ENCODE measurements at regions not wholly inside any gene's neighbourhood (a gene's known extent, or its start where the extent isn't known, plus 50 kb on each side); places are given as distances from the start of the nearest gene placed in this dataset.

GRCh38 chr22:34015642-34016041, 95.4 kb upstream of the LARGE1 start:
- ChIA-PET POLR2A (no interaction called here), CTCF (no interaction called here)
- no peaks in the 10 kb centered on the region for H3K79me2 ChIP-seq (ENCODE audit: control insufficient read depth, insufficient read depth, low read length)
- no CpG with 5 or more reads among the region's 3 CpGs for WGBS (ENCODE audit: insufficient coverage)
- Mint-ChIP-seq H3K27me3 (peaks cover 18% of the 10 kb centered on the region), H3K27ac (no peak overlapping the region), H3K4me1 (no peaks in the 10 kb centered on the region), H3K9me3 (ENCODE audit: insufficient read depth) (peaks cover 5% of the 10 kb centered on the region), H3K4me3 (no peak overlapping the region)
- peaks cover 0 to 2% (median 0%) of the 10 kb centered on the region in 4 experiments for H3K27me3 ChIP-seq (replicated peaks in 1 of 4; ENCODE audit: control extremely low read depth in 1 of 4, control insufficient read depth in 3 of 4, insufficient read depth in 4 of 4, low read length in 3 of 4)
- H3K9ac ChIP-seq (ENCODE audit: low read length), result no peak overlapping the region
- H4K20me1 ChIP-seq (ENCODE audit: control insufficient read depth, insufficient read depth, low read length, poor library complexity, severe bottlenecking), result no peaks in the 10 kb centered on the region
- H2AFZ ChIP-seq (ENCODE audit: insufficient read depth, low read depth, low read length, poor library complexity, severe bottlenecking), result no peak overlapping the region
- DNase-seq (no peak), ATAC-seq (ENCODE audit: low read depth) (no peak)
- H3K9me3 ChIP-seq (ENCODE audit: control extremely low read depth in 1 of 3, control insufficient read depth in 2 of 3, insufficient read depth in 1 of 3, low read length in 2 of 3), result peaks cover 2 to 13% (median 5%) of the 10 kb centered on the region in 3 donors
- no peaks in the 10 kb centered on the region for H3K36me3 ChIP-seq (replicated peaks in 1 of 2; ENCODE audit: control extremely low read depth in 1 of 2, control insufficient read depth in 1 of 2, extremely low read depth in 1 of 2, insufficient read depth in 2 of 2, low read length in 1 of 2)
- no peak overlapping the region for H3K27ac ChIP-seq (ENCODE audit: low read length in 2 of 2)
- no peak overlapping the region for H3K4me3 ChIP-seq (ENCODE audit: control extremely low read depth in 1 of 5, extremely low read depth in 1 of 5, insufficient read depth in 1 of 5, low read depth in 2 of 5, low read length in 4 of 5)
- no peak for TF ChIP-seq CTCF (IDR thresholded peaks at IDR 0.05)
- TF ChIP-seq EZH2 (IDR thresholded peaks at IDR 0.05; ENCODE audit: borderline replicate concordance, insufficient read depth, low read depth, low read length, poor library complexity, severe bottlenecking), result no peak
- intact Hi-C loops (cut with micrococcal nuclease), result no loop called here
- no peak overlapping the region for H3K4me2 ChIP-seq (replicated peaks; ENCODE audit: low read depth, low read length, poor library complexity, severe bottlenecking)
- no peaks in the 10 kb centered on the region for H3K4me1 ChIP-seq (ENCODE audit: control insufficient read depth in 2 of 2, insufficient read depth in 2 of 2, low read length in 2 of 2)

GRCh38 chr22:34017205-34017604, 96.9 kb upstream of the LARGE1 start:
- no peak overlapping the region for H3K4me3 Mint-ChIP-seq
- peaks cover 2 to 13% (median 5%) of the 10 kb centered on the region in 3 donors for H3K9me3 ChIP-seq (ENCODE audit: control extremely low read depth in 1 of 3, control insufficient read depth in 2 of 3, insufficient read depth in 1 of 3, low read length in 2 of 3)
- H3K27me3 ChIP-seq (replicated peaks in 1 of 4; ENCODE audit: control extremely low read depth in 1 of 4, control insufficient read depth in 3 of 4, insufficient read depth in 4 of 4, low read length in 3 of 4), result peaks cover 0 to 2% (median 0%) of the 10 kb centered on the region in 4 experiments
- ChIA-PET CTCF (no interaction called here), POLR2A (no interaction called here)
- H3K36me3 ChIP-seq (replicated peaks in 1 of 2; ENCODE audit: control extremely low read depth in 1 of 2, control insufficient read depth in 1 of 2, extremely low read depth in 1 of 2, insufficient read depth in 2 of 2, low read length in 1 of 2), result no peaks in the 10 kb centered on the region
- TF ChIP-seq CTCF (IDR thresholded peaks at IDR 0.05) (no peak), EZH2 (IDR thresholded peaks at IDR 0.05; ENCODE audit: borderline replicate concordance, insufficient read depth, low read depth, low read length, poor library complexity, severe bottlenecking) (no peak)
- no peaks in the 10 kb centered on the region for H4K20me1 ChIP-seq (ENCODE audit: control insufficient read depth, insufficient read depth, low read length, poor library complexity, severe bottlenecking)
- intact Hi-C loops (cut with micrococcal nuclease), result no loop called here
- ATAC-seq (ENCODE audit: low read depth), result no peak
- no peaks in the 10 kb centered on the region for H3K4me1 Mint-ChIP-seq
- 94% methylated on average over 3 of the region's 4 CpGs for WGBS (ENCODE audit: insufficient coverage)
- no peak for DNase-seq
- H3K27me3 Mint-ChIP-seq, result peaks cover 18% of the 10 kb centered on the region
- no peak overlapping the region for H3K27ac Mint-ChIP-seq
- no peaks in the 10 kb centered on the region for H3K79me2 ChIP-seq (ENCODE audit: control insufficient read depth, insufficient read depth, low read length)
- no peak overlapping the region for H3K9ac ChIP-seq (ENCODE audit: low read length)
- H2AFZ ChIP-seq (ENCODE audit: insufficient read depth, low read depth, low read length, poor library complexity, severe bottlenecking), result no peak overlapping the region
- no peak overlapping the region for H3K4me3 ChIP-seq (ENCODE audit: control extremely low read depth in 1 of 5, extremely low read depth in 1 of 5, insufficient read depth in 1 of 5, low read depth in 2 of 5, low read length in 4 of 5)
- no peak overlapping the region for H3K4me2 ChIP-seq (replicated peaks; ENCODE audit: low read depth, low read length, poor library complexity, severe bottlenecking)
- H3K9me3 Mint-ChIP-seq (ENCODE audit: insufficient read depth), result peaks cover 5% of the 10 kb centered on the region
- no peak overlapping the region for H3K27ac ChIP-seq (ENCODE audit: low read length in 2 of 2)
- no peaks in the 10 kb centered on the region for H3K4me1 ChIP-seq (ENCODE audit: control insufficient read depth in 2 of 2, insufficient read depth in 2 of 2, low read length in 2 of 2)

Measured in B cell (primary cell).